Neural progenitor cell (in vitro differentiated cells): ENCODE measurements at regions not wholly inside any gene's neighbourhood (a gene's known extent, or its start where the extent isn't known, plus 50 kb on each side); places are given as distances from the start of the nearest gene placed in this dataset.

Experiments
- EZH2phosphoT487 ChIP-seq: fragments of 200-600 bp; sonication (generic); IDR thresholded peaks from 2 replicates; pipeline ENCODE4 v1.6.1; 2017; ENCODE audit warnings: antibody characterized with exemption
- TF ChIP-seq, protein P1 (sequence below): fragments of 200-600 bp; sonication (generic); IDR thresholded peaks from 2 replicates; pipeline ENCODE4 v1.5.1; 2017; ENCODE audit warnings: antibody characterized with exemption, mild to moderate bottlenecking

DNA sequence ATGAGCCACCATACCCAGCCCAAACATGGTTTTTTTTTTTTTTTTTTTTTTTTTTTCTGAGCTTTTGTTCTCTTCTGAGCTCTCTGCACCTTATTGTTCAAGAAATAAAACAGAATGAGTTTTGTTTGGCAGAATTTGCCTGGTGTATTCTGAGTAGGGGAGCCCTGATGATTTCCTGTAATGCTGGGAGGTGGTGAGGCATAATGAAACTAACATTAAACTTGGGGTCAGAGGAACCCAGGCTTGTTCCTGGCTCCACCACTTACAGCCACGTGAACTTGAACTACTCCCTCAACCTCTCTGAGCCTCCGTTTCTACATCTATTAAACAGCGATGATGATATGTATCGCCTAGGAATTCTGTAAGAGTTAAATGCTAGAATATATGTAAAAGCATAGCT is 276.3 kb upstream of the CRY1 start:
- TF ChIP-seq, protein P1, sequence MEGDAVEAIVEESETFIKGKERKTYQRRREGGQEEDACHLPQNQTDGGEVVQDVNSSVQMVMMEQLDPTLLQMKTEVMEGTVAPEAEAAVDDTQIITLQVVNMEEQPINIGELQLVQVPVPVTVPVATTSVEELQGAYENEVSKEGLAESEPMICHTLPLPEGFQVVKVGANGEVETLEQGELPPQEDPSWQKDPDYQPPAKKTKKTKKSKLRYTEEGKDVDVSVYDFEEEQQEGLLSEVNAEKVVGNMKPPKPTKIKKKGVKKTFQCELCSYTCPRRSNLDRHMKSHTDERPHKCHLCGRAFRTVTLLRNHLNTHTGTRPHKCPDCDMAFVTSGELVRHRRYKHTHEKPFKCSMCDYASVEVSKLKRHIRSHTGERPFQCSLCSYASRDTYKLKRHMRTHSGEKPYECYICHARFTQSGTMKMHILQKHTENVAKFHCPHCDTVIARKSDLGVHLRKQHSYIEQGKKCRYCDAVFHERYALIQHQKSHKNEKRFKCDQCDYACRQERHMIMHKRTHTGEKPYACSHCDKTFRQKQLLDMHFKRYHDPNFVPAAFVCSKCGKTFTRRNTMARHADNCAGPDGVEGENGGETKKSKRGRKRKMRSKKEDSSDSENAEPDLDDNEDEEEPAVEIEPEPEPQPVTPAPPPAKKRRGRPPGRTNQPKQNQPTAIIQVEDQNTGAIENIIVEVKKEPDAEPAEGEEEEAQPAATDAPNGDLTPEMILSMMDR = no peak
- TF ChIP-seq EZH2phosphoT487 = no peak
